ENCODE measurements at regions not wholly inside any gene's neighbourhood (a gene's known extent, or its start where the extent isn't known, plus 50 kb on each side); places are given as distances from the start of the nearest gene placed in this dataset.

- H3K27me3 ChIP-seq (replicated peaks in 1 of 2; ENCODE audit: control insufficient read depth in 2 of 2, insufficient read depth in 2 of 2, low read length in 1 of 2): no peaks in the 10 kb centered on the region
- CTCF ChIA-PET: interaction anchor here (0.9 to 1.0 kb wide), 2 partner anchors 16 to 123 kb away, joined by 3 read pairs; no protein-coding TSS in a partner anchor
- H3K4me2 ChIP-seq (ENCODE audit: control insufficient read depth, insufficient read depth): no peak overlapping the region
- POLR2A ChIA-PET: no interaction called here
- H3K27ac ChIP-seq (ENCODE audit: control insufficient read depth, insufficient read depth): no peak overlapping the region
- in situ Hi-C loops (cut with MboI) (no loop called here), intact Hi-C loops (cut with micrococcal nuclease; ENCODE audit: unreplicated experiment) (no loop called here)
- RAD21 ChIA-PET (ENCODE audit: unreplicated experiment): no interaction called here
- ATAC-seq: no peak
- 48% methylated on average over 12 of the region's 12 CpGs for WGBS (ENCODE audit: insufficient coverage, insufficient replicate concordance, low lambda C conversion rate, missing lambda C conversion rate)
- no TSS peak for BruUV-seq (replicated peaks)
- H3K9me3 ChIP-seq (replicated peaks; ENCODE audit: control insufficient read depth, insufficient read depth, low read length): no peaks in the 10 kb centered on the region; the same call in 2 of the 3 replicates
- H3K9ac ChIP-seq (ENCODE audit: control insufficient read depth, insufficient read depth, low read length): no peak overlapping the region
- DNase-seq (ENCODE audit: low read depth, low spot score): no peak
- no peaks in the 10 kb centered on the region for H3K4me1 ChIP-seq (ENCODE audit: control insufficient read depth, insufficient read depth, low read length)
- H3K4me3 ChIP-seq: no peak overlapping the region
- no peak overlapping the region for H2AFZ ChIP-seq (ENCODE audit: control insufficient read depth, low read depth, low read length)
- H3K36me3 ChIP-seq (ENCODE audit: control insufficient read depth in 2 of 2, insufficient read depth in 2 of 2, low read length in 1 of 2): no peaks in the 10 kb centered on the region
- SMC1A ChIA-PET (ENCODE audit: uncharacterized antibody, unreplicated experiment): interaction anchor here (0.6 to 1.5 kb wide), 2 partner anchors 123 to 683 kb away, joined by 3 to 4 read pairs; no protein-coding TSS in a partner anchor
- no peaks in the 10 kb centered on the region for H3K79me2 ChIP-seq (ENCODE audit: control insufficient read depth, insufficient read depth, low read length)
- H4K20me1 ChIP-seq (ENCODE audit: control insufficient read depth, insufficient read depth): no peaks in the 10 kb centered on the region
- FAIRE-seq: no peak
- TF ChIP-seq EP300 (IDR thresholded peaks at IDR 0.05; ENCODE audit: borderline replicate concordance in 1 of 2, control insufficient read depth in 1 of 2, low read depth in 2 of 2, low read length in 2 of 2) (no peak), NRF1 (conservative IDR thresholded peaks at IDR 0.05; ENCODE audit: low read depth, low read length) (no peak), ATF3 (IDR thresholded peaks at IDR 0.05; ENCODE audit: borderline replicate concordance, extremely low read depth, low read depth, low read length) (no peak), CEBPB (IDR thresholded peaks at IDR 0.05; ENCODE audit: borderline replicate concordance in 1 of 2, low read depth in 2 of 2, low read length in 2 of 2) (no peak), ATF7 (IDR thresholded peaks at IDR 0.05; ENCODE audit: low read depth) (no peak), CEBPZ (IDR thresholded peaks at IDR 0.05; ENCODE audit: low read depth, low read length) (no peak), SMARCA5 (IDR thresholded peaks at IDR 0.05) (no peak), SMAD5 (IDR thresholded peaks at IDR 0.05; ENCODE audit: low read depth) (no peak)
These were observed 152.8 kb downstream of the OAT start for GRCh38 chr10:124265776-124266467.

All from GM12878 (cell line).